IPS DF 6.9 (cell line): ENCODE measurements at regions not wholly inside any gene's neighbourhood (a gene's known extent, or its start where the extent isn't known, plus 50 kb on each side); places are given as distances from the start of the nearest gene placed in this dataset.

Source experiments
- DNase-seq: peaks from one replicate; pipeline ENCODE4 v3.0.0-alpha.2; 2013; ENCODE audit warnings: low read depth, low spot score
- H3K27ac ChIP-seq: one replicate; pipeline ENCODE4 v1.5.1; 2013; ENCODE audit warnings: low read length, control low read depth
- H3K27me3 ChIP-seq: 2 replicates; pipeline ENCODE4 v1.6.1; 2013; ENCODE audit warnings: mild to moderate bottlenecking, low read length; ENCODE audit not compliant: control insufficient read depth, insufficient read depth
- H3K36me3 ChIP-seq: 2 replicates; pipeline ENCODE4 v1.6.1; 2013; ENCODE audit warnings: low read length; ENCODE audit not compliant: control insufficient read depth, insufficient read depth
- H3K4me1 ChIP-seq: 2 replicates; pipeline ENCODE4 v1.6.1; 2013; ENCODE audit warnings: low read length; ENCODE audit not compliant: control insufficient read depth, insufficient read depth
- H3K4me3 ChIP-seq: 2 replicates; pipeline ENCODE4 v1.5.1; 2013; ENCODE audit warnings: mild to moderate bottlenecking, low read length
- H3K9me3 ChIP-seq: 2 replicates; pipeline ENCODE4 v1.6.1; 2013; ENCODE audit warnings: low read length, inconsistent platforms; ENCODE audit not compliant: control insufficient read depth, insufficient read depth
- WGBS: extraction: QIAGEN DNeasy Blood & Tissue Kit; methylation state at CpG from one replicate; pipeline ENCODE4 v1.1.7; 2013; ENCODE audit warnings: mixed read lengths, missing lambda C conversion rate; ENCODE audit not compliant: insufficient read length, insufficient coverage; 5-methylcytosine and 5-hydroxymethylcytosine counted together

- H3K4me1 ChIP-seq = no peaks in the 10 kb centered on the region
- WGBS = no CpG with 5 or more reads among the region's 8 CpGs
- H3K4me3 ChIP-seq = no peak overlapping the region
- no peaks in the 10 kb centered on the region for H3K36me3 ChIP-seq
- DNase-seq = no peak
- H3K27ac ChIP-seq = no peak overlapping the region
- no peaks in the 10 kb centered on the region for H3K27me3 ChIP-seq
- no peaks in the 10 kb centered on the region for H3K9me3 ChIP-seq
Measured at GRCh38 chr2:136394136-136395060, 276.4 kb upstream of the CXCR4 start.

DNA sequence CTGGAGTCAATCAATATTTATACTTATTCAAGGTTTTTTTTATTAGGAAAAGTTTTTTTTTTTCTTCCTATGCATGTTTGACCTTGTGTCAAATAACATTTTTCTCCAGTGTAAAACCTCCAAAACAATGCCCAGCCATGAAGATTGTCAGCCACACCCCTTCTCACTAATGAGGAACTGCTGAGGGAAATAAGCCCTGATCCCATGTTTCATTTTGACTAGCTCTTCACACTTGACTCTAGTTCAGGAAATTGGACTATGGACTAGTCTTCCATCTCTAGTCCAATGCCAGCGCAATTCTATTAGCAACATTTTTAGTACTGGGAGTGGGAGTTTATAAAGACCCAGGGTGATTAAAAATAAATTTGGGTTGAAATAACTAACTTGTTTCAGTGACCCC, 275.6 kb upstream of the CXCR4 start:
- H3K36me3 ChIP-seq = no peaks in the 10 kb centered on the region
- H3K4me1 ChIP-seq = no peaks in the 10 kb centered on the region
- no peaks in the 10 kb centered on the region for H3K27me3 ChIP-seq
- H3K9me3 ChIP-seq = no peaks in the 10 kb centered on the region
- DNase-seq = no peak
- H3K4me3 ChIP-seq = no peak overlapping the region
- no peak overlapping the region for H3K27ac ChIP-seq
- WGBS = no CpG with 5 or more reads among the region's 1 CpG

- Histone ChIP-seq H3K27ac (no peak overlapping the region), H3K9me3 (no peaks in the 10 kb centered on the region), H3K4me1 (no peaks in the 10 kb centered on the region), H3K36me3 (no peaks in the 10 kb centered on the region), H3K4me3 (no peak overlapping the region), H3K27me3 (no peaks in the 10 kb centered on the region)
- DNase-seq = no peak
- no CpG with 5 or more reads among the region's 4 CpGs for WGBS
Measured at GRCh38 chr2:136392897-136393505, 275.1 kb upstream of the CXCR4 start.

DNA sequence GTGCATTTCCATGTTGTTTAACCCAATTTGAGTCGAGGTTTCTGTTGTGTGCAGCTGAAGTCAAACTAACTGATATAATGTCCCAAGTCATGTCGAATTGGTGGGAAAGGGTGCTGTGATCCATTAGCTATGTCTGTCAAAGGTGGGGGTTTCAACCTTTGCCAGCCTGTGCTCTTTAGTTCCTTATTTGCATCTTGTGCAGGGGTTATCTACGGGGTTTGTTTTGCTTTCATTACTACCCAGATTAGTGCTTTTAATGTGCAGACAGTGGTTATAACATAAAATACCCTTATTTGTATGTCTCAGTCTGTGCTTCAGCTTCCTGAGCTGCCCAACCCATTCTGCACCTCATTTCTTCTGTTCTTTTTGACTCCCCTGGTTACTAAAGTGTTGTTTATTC, 271.9 kb upstream of the CXCR4 start:
- Histone ChIP-seq H3K9me3 (no peaks in the 10 kb centered on the region), H3K36me3 (no peaks in the 10 kb centered on the region), H3K27ac (no peak overlapping the region), H3K4me1 (no peaks in the 10 kb centered on the region), H3K27me3 (no peaks in the 10 kb centered on the region), H3K4me3 (no peak overlapping the region)
- no peak for DNase-seq
- no CpG with 5 or more reads among the region's 3 CpGs for WGBS

GRCh38 chr2:136386046-136386445, 268.1 kb upstream of the CXCR4 start:
- Histone ChIP-seq H3K27ac (no peak overlapping the region), H3K9me3 (no peaks in the 10 kb centered on the region), H3K36me3 (no peaks in the 10 kb centered on the region), H3K27me3 (no peaks in the 10 kb centered on the region), H3K4me1 (no peaks in the 10 kb centered on the region), H3K4me3 (no peak overlapping the region)
- no peak for DNase-seq
- WGBS = no CpG with 5 or more reads among the region's 3 CpGs

DNA sequence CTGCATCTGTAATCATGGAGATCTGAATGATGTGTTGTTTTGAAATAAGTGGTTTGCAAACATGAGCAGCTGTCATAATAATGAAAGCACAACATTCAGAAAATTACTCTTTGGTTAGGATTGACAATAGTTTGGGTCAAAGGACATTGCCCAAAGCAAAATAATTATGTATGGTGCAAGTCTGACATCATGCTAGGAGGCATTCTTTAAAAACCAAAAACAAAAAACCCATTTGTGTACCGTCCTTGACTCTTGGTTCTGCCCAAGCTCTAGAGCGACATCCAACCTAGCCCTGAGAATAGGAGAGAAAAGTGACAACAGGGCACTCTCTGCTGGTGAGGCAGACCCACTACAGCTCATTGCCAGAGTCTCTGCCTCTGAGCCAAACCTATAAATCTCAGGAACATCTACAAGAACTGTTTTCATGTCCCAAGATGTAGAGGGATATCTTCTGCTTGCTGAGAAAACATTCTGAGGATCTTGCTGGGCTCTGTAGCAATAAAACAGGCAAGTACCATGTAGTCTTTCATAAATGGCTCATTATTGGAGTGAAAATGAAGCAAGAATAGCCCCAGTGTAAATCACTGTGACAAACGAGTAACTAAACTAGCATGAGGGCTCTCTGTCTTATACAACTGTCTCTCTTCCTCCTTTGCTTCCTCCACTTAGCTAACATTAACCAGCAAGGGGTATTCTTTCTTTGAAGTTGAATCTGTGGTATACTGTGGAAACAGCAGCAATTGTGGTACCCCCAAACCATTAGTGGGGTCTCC, 266.8 kb upstream of the CXCR4 start:
- Histone ChIP-seq H3K36me3 (no peaks in the 10 kb centered on the region), H3K27ac (no peak overlapping the region), H3K4me1 (no peaks in the 10 kb centered on the region), H3K9me3 (no peaks in the 10 kb centered on the region), H3K27me3 (no peaks in the 10 kb centered on the region), H3K4me3 (no peak overlapping the region)
- DNase-seq = peak; percentile 16
- no CpG with 5 or more reads among the region's 3 CpGs for WGBS

GRCh38 chr2:136383167-136383566, 265.2 kb upstream of the CXCR4 start:
- Histone ChIP-seq H3K4me1 (no peaks in the 10 kb centered on the region), H3K4me3 (no peak overlapping the region), H3K27ac (no peak overlapping the region), H3K27me3 (no peaks in the 10 kb centered on the region), H3K9me3 (no peaks in the 10 kb centered on the region), H3K36me3 (no peaks in the 10 kb centered on the region)
- DNase-seq = no peak
- no CpG with 5 or more reads among the region's 3 CpGs for WGBS

GRCh38 chr2:136381722-136382633, 264.0 kb upstream of the CXCR4 start:
- Histone ChIP-seq H3K27ac (no peak overlapping the region), H3K9me3 (no peaks in the 10 kb centered on the region), H3K4me3 (no peak overlapping the region), H3K4me1 (no peaks in the 10 kb centered on the region), H3K27me3 (no peaks in the 10 kb centered on the region), H3K36me3 (no peaks in the 10 kb centered on the region)
- WGBS = no CpG with 5 or more reads among the region's 14 CpGs
- no peak for DNase-seq

GRCh38 chr2:136381245-136381644, 263.3 kb upstream of the CXCR4 start:
- Histone ChIP-seq H3K4me1 (no peaks in the 10 kb centered on the region), H3K27me3 (no peaks in the 10 kb centered on the region), H3K27ac (no peak overlapping the region), H3K4me3 (no peak overlapping the region), H3K36me3 (no peaks in the 10 kb centered on the region), H3K9me3 (no peaks in the 10 kb centered on the region)
- no CpG with 5 or more reads among the region's 1 CpG for WGBS
- DNase-seq = no peak
